OCI-LY1 (cell line): ENCODE measurements at regions not wholly inside any gene's neighbourhood (a gene's known extent, or its start where the extent isn't known, plus 50 kb on each side); places are given as distances from the start of the nearest gene placed in this dataset.

Experiments used
- EZH2 ChIP-seq: fragments of 200-600 bp; sonication (generic), shearing (Covaris generic); IDR thresholded peaks from 2 replicates; pipeline ENCODE4 v1.8.0; 2017; ENCODE audit warnings: borderline replicate concordance, mixed run types, mild to moderate bottlenecking, antibody characterized with exemption, low read length, moderate library complexity, mixed read lengths
- TF ChIP-seq, protein P1 (sequence below): fragments of 200-600 bp; sonication (generic), shearing (Covaris generic); IDR thresholded peaks from 2 replicates; pipeline ENCODE4 v1.5.1; 2017; ENCODE audit warnings: mild to moderate bottlenecking, antibody characterized with exemption, low read length, moderate library complexity, mixed read lengths

DNA sequence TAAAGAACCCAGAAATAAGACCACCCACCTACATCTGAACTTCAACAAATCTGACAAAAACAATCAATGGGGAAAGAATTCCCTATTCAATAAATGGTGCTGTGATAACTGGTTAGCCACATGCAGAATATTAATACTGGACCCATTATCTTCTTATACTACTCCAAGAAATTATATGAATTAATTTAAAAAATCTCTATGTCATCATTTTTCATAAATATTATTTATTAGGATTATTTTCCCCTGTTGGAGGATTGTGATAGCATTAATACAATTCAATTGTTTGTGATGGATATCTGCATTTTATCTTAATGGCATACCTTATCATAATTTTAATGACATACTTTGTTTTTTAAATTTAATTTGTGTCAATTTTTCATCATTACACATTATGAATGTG, 682.2 kb upstream of the CTNND2 start:
- TF ChIP-seq, protein P1, sequence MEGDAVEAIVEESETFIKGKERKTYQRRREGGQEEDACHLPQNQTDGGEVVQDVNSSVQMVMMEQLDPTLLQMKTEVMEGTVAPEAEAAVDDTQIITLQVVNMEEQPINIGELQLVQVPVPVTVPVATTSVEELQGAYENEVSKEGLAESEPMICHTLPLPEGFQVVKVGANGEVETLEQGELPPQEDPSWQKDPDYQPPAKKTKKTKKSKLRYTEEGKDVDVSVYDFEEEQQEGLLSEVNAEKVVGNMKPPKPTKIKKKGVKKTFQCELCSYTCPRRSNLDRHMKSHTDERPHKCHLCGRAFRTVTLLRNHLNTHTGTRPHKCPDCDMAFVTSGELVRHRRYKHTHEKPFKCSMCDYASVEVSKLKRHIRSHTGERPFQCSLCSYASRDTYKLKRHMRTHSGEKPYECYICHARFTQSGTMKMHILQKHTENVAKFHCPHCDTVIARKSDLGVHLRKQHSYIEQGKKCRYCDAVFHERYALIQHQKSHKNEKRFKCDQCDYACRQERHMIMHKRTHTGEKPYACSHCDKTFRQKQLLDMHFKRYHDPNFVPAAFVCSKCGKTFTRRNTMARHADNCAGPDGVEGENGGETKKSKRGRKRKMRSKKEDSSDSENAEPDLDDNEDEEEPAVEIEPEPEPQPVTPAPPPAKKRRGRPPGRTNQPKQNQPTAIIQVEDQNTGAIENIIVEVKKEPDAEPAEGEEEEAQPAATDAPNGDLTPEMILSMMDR, result no peak
- TF ChIP-seq EZH2, result no peak
